Activated CD4-positive, alpha-beta T cell treated with anti-CD3 and anti-CD28 coated beads, Interleukin-2, amount 10 ng/mL, durations not matched to agents 7 days and 5 days (primary cell): ENCODE measurements at regions not wholly inside any gene's neighbourhood (a gene's known extent, or its start where the extent isn't known, plus 50 kb on each side); places are given as distances from the start of the nearest gene placed in this dataset.

ENCODE experiments used
- CTCF ChIA-PET: fragments of 350-600 bp; sonication (Branson Sonifier 250); formaldehyde crosslinking; loops from one replicate; lab custom pipeline; 2021; ENCODE audit warnings: antibody characterized with exemption; lab: Charles Lee
- POLR2A ChIA-PET: fragments of 350-600 bp; sonication (Branson Sonifier 250); formaldehyde crosslinking; loops from one replicate; lab custom pipeline; 2021; ENCODE audit warnings: antibody characterized with exemption; lab: Charles Lee
- DNase-seq: peaks from one replicate; pipeline ENCODE4 v3.0.0-alpha.2; 2020
- H3K27ac Mint-ChIP-seq: one replicate; pipeline ENCODE4 v1.8.0; 2021; ENCODE audit warnings: mild to moderate bottlenecking, moderate library complexity, mixed read lengths
- H3K27me3 Mint-ChIP-seq: one replicate; pipeline ENCODE4 v1.8.0; 2021; ENCODE audit warnings: mixed read lengths
- H3K36me3 Mint-ChIP-seq: one replicate; pipeline ENCODE4 v1.8.0; 2021; ENCODE audit warnings: low read depth, mixed read lengths
- H3K4me1 Mint-ChIP-seq: one replicate; pipeline ENCODE4 v1.8.0; 2021; ENCODE audit warnings: mixed read lengths
- H3K4me3 Mint-ChIP-seq: one replicate; pipeline ENCODE4 v1.8.0; 2021; ENCODE audit warnings: mild to moderate bottlenecking, moderate library complexity, mixed read lengths
- H3K9me3 Mint-ChIP-seq: one replicate; pipeline ENCODE4 v1.8.0; 2021; ENCODE audit warnings: mixed read lengths

- H3K27me3 Mint-ChIP-seq, result no peaks in the 10 kb centered on the region
- DNase-seq, result no peak
Observed at GRCh38 chr12:73274976-73275375, 1002.8 kb downstream of the TRHDE start.

GRCh38 chr12:73277971-73278370, 1005.8 kb downstream of the TRHDE start:
- no peak for DNase-seq
- H3K9me3 Mint-ChIP-seq, result peaks cover 4% of the 10 kb centered on the region
- H3K27ac Mint-ChIP-seq, result no peak overlapping the region
- POLR2A ChIA-PET, result no interaction called here
- H3K36me3 Mint-ChIP-seq, result no peaks in the 10 kb centered on the region
- no peaks in the 10 kb centered on the region for H3K4me1 Mint-ChIP-seq
- CTCF ChIA-PET, result no interaction called here
- no peak overlapping the region for H3K4me3 Mint-ChIP-seq
- H3K27me3 Mint-ChIP-seq, result no peaks in the 10 kb centered on the region

More at GRCh38 chr12:73274976-73275375, 1002.8 kb downstream of the TRHDE start:
- H3K27ac Mint-ChIP-seq, result no peak overlapping the region
- H3K9me3 Mint-ChIP-seq, result peaks cover 11% of the 10 kb centered on the region
- no peaks in the 10 kb centered on the region for H3K4me1 Mint-ChIP-seq
- ChIA-PET CTCF (no interaction called here), POLR2A (no interaction called here)
- H3K36me3 Mint-ChIP-seq, result no peaks in the 10 kb centered on the region
- no peak overlapping the region for H3K4me3 Mint-ChIP-seq

GRCh38 chr12:73301530-73301929, 1029.4 kb downstream of the TRHDE start:
- Mint-ChIP-seq H3K27me3 (no peaks in the 10 kb centered on the region), H3K9me3 (peaks cover 4% of the 10 kb centered on the region), H3K4me1 (no peaks in the 10 kb centered on the region), H3K4me3 (no peak overlapping the region), H3K27ac (no peak overlapping the region), H3K36me3 (no peaks in the 10 kb centered on the region)
- ChIA-PET CTCF (interaction anchor here (0.6 kb wide), 1 partner anchor 360 kb away, joined by 3 read pairs; no protein-coding TSS in a partner anchor), POLR2A (no interaction called here)
- DNase-seq, result no peak

GRCh38 chr12:73307260-73307659, 1035.1 kb downstream of the TRHDE start:
- H3K36me3 Mint-ChIP-seq, result no peaks in the 10 kb centered on the region
- POLR2A ChIA-PET, result no interaction called here
- H3K27me3 Mint-ChIP-seq, result no peaks in the 10 kb centered on the region
- no peak overlapping the region for H3K4me3 Mint-ChIP-seq
- H3K4me1 Mint-ChIP-seq, result no peaks in the 10 kb centered on the region
- CTCF ChIA-PET, result no interaction called here
- H3K27ac Mint-ChIP-seq, result no peak overlapping the region
- DNase-seq, result no peak
- H3K9me3 Mint-ChIP-seq, result peaks cover 13% of the 10 kb centered on the region

GRCh38 chr12:73308079-73308478, 1035.9 kb downstream of the TRHDE start:
- peaks cover 11% of the 10 kb centered on the region for H3K9me3 Mint-ChIP-seq
- H3K27me3 Mint-ChIP-seq, result no peaks in the 10 kb centered on the region
- ChIA-PET CTCF (no interaction called here), POLR2A (no interaction called here)
- no peak for DNase-seq
- no peaks in the 10 kb centered on the region for H3K4me1 Mint-ChIP-seq
- no peaks in the 10 kb centered on the region for H3K36me3 Mint-ChIP-seq
- H3K27ac Mint-ChIP-seq, result no peak overlapping the region
- H3K4me3 Mint-ChIP-seq, result no peak overlapping the region

GRCh38 chr12:73308747-73309146, 1036.6 kb downstream of the TRHDE start:
- no peaks in the 10 kb centered on the region for H3K27me3 Mint-ChIP-seq
- no peak overlapping the region for H3K4me3 Mint-ChIP-seq
- CTCF ChIA-PET, result no interaction called here
- no peak for DNase-seq
- H3K36me3 Mint-ChIP-seq, result no peaks in the 10 kb centered on the region
- no peaks in the 10 kb centered on the region for H3K4me1 Mint-ChIP-seq
- no peak overlapping the region for H3K27ac Mint-ChIP-seq
- POLR2A ChIA-PET, result no interaction called here
- peaks cover 11% of the 10 kb centered on the region for H3K9me3 Mint-ChIP-seq

GRCh38 chr12:73321319-73321718, 1049.1 kb downstream of the TRHDE start:
- no peaks in the 10 kb centered on the region for H3K4me1 Mint-ChIP-seq
- no peak overlapping the region for H3K27ac Mint-ChIP-seq
- H3K4me3 Mint-ChIP-seq, result no peak overlapping the region
- H3K27me3 Mint-ChIP-seq, result no peaks in the 10 kb centered on the region
- POLR2A ChIA-PET, result no interaction called here
- no peaks in the 10 kb centered on the region for H3K36me3 Mint-ChIP-seq
- CTCF ChIA-PET, result no interaction called here
- DNase-seq, result no peak
- H3K9me3 Mint-ChIP-seq, result peaks cover 12% of the 10 kb centered on the region

- Mint-ChIP-seq H3K9me3 (peaks cover 15% of the 10 kb centered on the region), H3K27ac (no peak overlapping the region), H3K4me3 (no peak overlapping the region), H3K27me3 (no peaks in the 10 kb centered on the region), H3K36me3 (no peaks in the 10 kb centered on the region), H3K4me1 (no peaks in the 10 kb centered on the region)
- DNase-seq, result no peak
- ChIA-PET POLR2A (no interaction called here), CTCF (no interaction called here)
Observed at GRCh38 chr12:73321776-73322175, 1049.6 kb downstream of the TRHDE start.

- Mint-ChIP-seq H3K4me3 (no peak overlapping the region), H3K27ac (no peak overlapping the region), H3K36me3 (no peaks in the 10 kb centered on the region), H3K4me1 (no peaks in the 10 kb centered on the region), H3K9me3 (peaks cover 2% of the 10 kb centered on the region), H3K27me3 (no peaks in the 10 kb centered on the region)
- DNase-seq, result no peak
- CTCF ChIA-PET, result no interaction called here
- POLR2A ChIA-PET, result no interaction called here
Observed at GRCh38 chr12:73330584-73331351, 1058.6 kb downstream of the TRHDE start.

- H3K9me3 Mint-ChIP-seq, result peaks cover 12% of the 10 kb centered on the region
- H3K27me3 Mint-ChIP-seq, result no peaks in the 10 kb centered on the region
- no peak overlapping the region for H3K4me3 Mint-ChIP-seq
- H3K36me3 Mint-ChIP-seq, result no peaks in the 10 kb centered on the region
- no peak for DNase-seq
- no peaks in the 10 kb centered on the region for H3K4me1 Mint-ChIP-seq
- ChIA-PET POLR2A (no interaction called here), CTCF (no interaction called here)
- H3K27ac Mint-ChIP-seq, result no peak overlapping the region
Observed at GRCh38 chr12:73341559-73342247, 1069.5 kb downstream of the TRHDE start.

GRCh38 chr12:73342733-73343132, 1070.6 kb downstream of the TRHDE start:
- CTCF ChIA-PET, result no interaction called here
- POLR2A ChIA-PET, result no interaction called here
- no peaks in the 10 kb centered on the region for H3K4me1 Mint-ChIP-seq
- DNase-seq, result no peak
- no peak overlapping the region for H3K27ac Mint-ChIP-seq
- no peaks in the 10 kb centered on the region for H3K27me3 Mint-ChIP-seq
- H3K9me3 Mint-ChIP-seq, result peaks cover 17% of the 10 kb centered on the region
- no peaks in the 10 kb centered on the region for H3K36me3 Mint-ChIP-seq
- H3K4me3 Mint-ChIP-seq, result no peak overlapping the region

- POLR2A ChIA-PET, result no interaction called here
- Mint-ChIP-seq H3K4me1 (no peaks in the 10 kb centered on the region), H3K27me3 (no peaks in the 10 kb centered on the region), H3K9me3 (peaks cover 8% of the 10 kb centered on the region), H3K36me3 (no peaks in the 10 kb centered on the region), H3K27ac (no peak overlapping the region), H3K4me3 (no peak overlapping the region)
- no peak for DNase-seq
- CTCF ChIA-PET, result no interaction called here
Observed at GRCh38 chr12:73352826-73353225, 1080.7 kb downstream of the TRHDE start.

GRCh38 chr12:73361156-73361863, 1089.1 kb downstream of the TRHDE start:
- ChIA-PET CTCF (no interaction called here), POLR2A (no interaction called here)
- Mint-ChIP-seq H3K4me1 (no peaks in the 10 kb centered on the region), H3K27ac (no peak overlapping the region), H3K36me3 (no peaks in the 10 kb centered on the region), H3K9me3 (peaks cover 8% of the 10 kb centered on the region), H3K4me3 (no peak overlapping the region), H3K27me3 (no peaks in the 10 kb centered on the region)
- DNase-seq, result no peak
